NCI-H2029 (cell line): ENCODE measurements at regions not wholly inside any gene's neighbourhood (a gene's known extent, or its start where the extent isn't known, plus 50 kb on each side); places are given as distances from the start of the nearest gene placed in this dataset.
"Not testable (repeated sequence)": the region's sequence is repeated elsewhere in the genome, so short reads cannot be mapped to it uniquely, and the experiment has no call there.

ENCODE experiments used
- DNase-seq: peaks from one replicate; lab custom pipeline; 2025; lab: John Stamatoyannopoulos, UW

- no peak for DNase-seq
Observed at GRCh38 chr2:16365366-16365765, 300.3 kb downstream of the CYRIA start.

GRCh38 chr2:16363581-16363980 is 302.1 kb downstream of the CYRIA start:
- no peak for DNase-seq

GRCh38 chr2:16362611-16363010 is 303.0 kb downstream of the CYRIA start:
- no peak for DNase-seq

- DNase-seq = no peak
Observed at GRCh38 chr2:16361261-16361995, 304.2 kb downstream of the CYRIA start.

- no peak for DNase-seq
Observed at GRCh38 chr2:16359961-16360360, 305.7 kb downstream of the CYRIA start.

- no peak for DNase-seq
Observed at GRCh38 chr2:16357188-16357587, 308.4 kb downstream of the CYRIA start.

- DNase-seq = no peak
Observed at GRCh38 chr2:16351541-16351940, 314.1 kb downstream of the CYRIA start.

- no peak for DNase-seq
Observed at GRCh38 chr2:16351137-16351536, 314.5 kb downstream of the CYRIA start.

- no peak for DNase-seq
Observed at GRCh38 chr2:16350211-16350610, 315.4 kb downstream of the CYRIA start.

GRCh38 chr2:16349811-16350210 is 315.8 kb downstream of the CYRIA start:
- no peak for DNase-seq

- no peak for DNase-seq
Observed at GRCh38 chr2:16348821-16349515, 316.7 kb downstream of the CYRIA start.

GRCh38 chr2:16346671-16347070 is 319.0 kb downstream of the CYRIA start:
- no peak for DNase-seq

- not testable (repeated sequence) for DNase-seq
Observed at GRCh38 chr2:16345231-16345630, 320.4 kb downstream of the CYRIA start.

GRCh38 chr2:16339206-16339605 is 326.4 kb downstream of the CYRIA start:
- DNase-seq = no peak

GRCh38 chr2:16338026-16338425 is 327.6 kb downstream of the CYRIA start:
- DNase-seq = no peak

- no peak for DNase-seq
Observed at GRCh38 chr2:16336916-16337315, 328.7 kb downstream of the CYRIA start.

- no peak for DNase-seq
Observed at GRCh38 chr2:16336491-16336890, 329.1 kb downstream of the CYRIA start.

GRCh38 chr2:16335947-16336346 is 329.7 kb downstream of the CYRIA start:
- no peak for DNase-seq

GRCh38 chr2:16335604-16335930 is 330.1 kb downstream of the CYRIA start:
- no peak for DNase-seq

GRCh38 chr2:16334886-16335603 is 330.6 kb downstream of the CYRIA start:
- no peak for DNase-seq

- DNase-seq = no peak
Observed at GRCh38 chr2:16334366-16334765, 331.3 kb downstream of the CYRIA start.

GRCh38 chr2:16333681-16334080 is 332.0 kb downstream of the CYRIA start:
- DNase-seq = no peak
